SKM-1 (cell line): ENCODE measurements at regions not wholly inside any gene's neighbourhood (a gene's known extent, or its start where the extent isn't known, plus 50 kb on each side); places are given as distances from the start of the nearest gene placed in this dataset.
"Not testable (repeated sequence)": the region's sequence is repeated elsewhere in the genome, so short reads cannot be mapped to it uniquely, and the experiment has no call there.

Source experiments
- DNase-seq: peaks from one replicate; lab custom pipeline; 2025; ENCODE audit not compliant: unreplicated experiment; lab: John Stamatoyannopoulos, UW

DNA sequence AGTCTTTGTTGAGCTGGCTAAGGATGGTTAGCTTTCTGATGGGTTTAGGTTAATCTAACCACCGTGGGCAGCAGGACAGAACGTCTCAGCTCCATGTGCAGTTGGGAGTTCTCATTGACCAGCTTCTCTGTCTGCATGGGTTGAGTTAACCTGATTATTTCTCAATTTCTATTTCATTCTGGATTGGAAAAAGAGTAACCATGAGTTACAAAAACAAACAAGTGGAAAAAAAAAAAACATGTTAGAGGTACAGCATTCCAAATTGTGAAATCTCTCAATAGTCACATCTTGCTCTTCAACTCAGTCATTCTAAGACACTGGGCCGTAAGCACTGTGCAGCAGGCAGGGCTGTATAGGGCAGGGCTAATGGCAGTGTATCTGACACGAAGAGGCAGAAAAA, 343.7 kb upstream of the KLF4 start:
- no peak for DNase-seq

DNA sequence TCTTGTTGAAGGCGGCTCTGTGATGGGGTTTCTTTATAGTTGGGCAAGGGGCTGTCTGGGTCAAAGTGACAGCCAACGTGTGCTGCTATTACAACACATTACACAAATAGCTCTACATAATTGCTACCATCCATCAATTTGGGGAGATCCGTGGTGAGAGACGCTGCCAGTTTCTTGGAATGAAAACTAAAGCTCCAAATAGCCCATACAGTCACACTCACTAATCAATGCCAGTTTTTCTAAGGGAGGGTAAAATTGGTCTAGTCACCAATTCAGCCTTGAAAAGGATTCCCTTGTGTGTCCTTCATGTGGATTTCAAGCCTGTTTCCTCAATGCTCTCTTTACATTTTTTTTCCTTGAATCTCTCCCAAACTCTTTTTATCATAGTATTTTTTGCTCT, 343.3 kb upstream of the KLF4 start:
- DNase-seq = no peak

DNA sequence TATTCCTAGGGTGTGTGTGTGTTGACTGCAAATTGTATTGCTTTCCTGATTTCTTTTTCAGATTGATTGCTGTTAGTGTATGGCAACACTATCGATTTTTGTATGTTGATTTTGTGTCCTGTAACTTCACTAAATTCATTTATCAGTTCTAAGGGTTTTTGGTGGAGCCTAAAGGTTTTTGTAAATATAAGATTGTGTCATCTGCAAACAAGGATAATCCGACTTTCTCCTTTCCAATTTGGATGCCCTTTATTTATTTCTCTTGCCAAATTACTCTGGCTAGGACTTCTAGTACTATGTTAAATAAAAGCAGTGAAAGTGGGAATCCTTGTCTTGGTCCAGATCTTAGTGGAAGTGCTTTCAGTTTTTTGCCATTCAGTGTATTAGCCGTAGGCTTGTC, 340.9 kb upstream of the KLF4 start:
- DNase-seq = no peak

DNA sequence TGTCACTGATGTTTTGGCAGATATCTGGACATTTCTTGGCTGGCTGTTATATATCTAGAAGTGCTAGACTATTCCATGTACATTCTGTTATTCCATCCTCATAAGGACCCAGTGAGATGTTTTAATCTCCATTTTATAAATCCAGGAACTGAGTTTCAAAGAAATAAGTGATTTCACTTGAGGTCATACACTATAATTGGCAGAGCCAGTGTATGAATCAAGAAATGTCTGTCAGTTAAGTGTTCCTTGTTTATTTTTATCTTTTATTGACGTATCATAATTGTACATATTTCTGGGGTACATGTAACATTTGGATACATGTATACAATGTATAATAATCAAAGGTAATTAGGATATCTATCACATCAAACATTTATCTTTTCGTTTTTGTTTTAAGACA, 338.3 kb upstream of the KLF4 start:
- DNase-seq = no peak

DNA sequence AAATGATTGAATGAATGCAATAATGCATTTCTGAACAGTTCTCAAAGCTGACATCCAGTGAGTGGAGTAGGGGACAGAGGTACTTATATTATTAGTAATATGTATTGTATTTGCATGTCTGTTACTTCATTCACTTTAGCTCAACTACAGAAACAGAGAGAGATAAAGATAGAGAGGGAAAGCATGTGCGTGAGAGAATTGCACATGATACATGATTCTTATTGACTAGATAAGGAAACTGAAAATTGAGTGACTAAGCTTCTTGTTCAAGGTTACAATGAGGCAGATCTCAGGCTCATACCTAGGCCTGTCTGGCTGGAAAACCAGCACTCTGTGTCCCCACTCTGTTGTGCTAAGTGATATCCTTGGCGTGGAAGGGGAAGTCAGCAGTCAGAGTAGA, 337.7 kb upstream of the KLF4 start:
- no peak for DNase-seq

DNA sequence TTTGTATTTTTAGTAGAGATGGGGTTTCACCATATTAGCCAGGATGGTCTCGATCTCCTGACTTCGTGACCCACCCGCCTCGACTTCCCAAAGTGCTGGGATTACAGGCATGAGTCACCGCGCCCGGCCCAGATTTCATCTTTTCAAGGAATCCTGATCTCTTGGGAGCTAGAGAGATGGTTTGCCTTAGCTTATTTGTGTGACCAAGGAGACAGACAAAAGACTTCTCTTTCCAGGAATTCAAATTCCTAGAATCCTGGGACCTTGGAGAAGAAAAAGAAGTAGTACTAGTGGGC, 337.1 kb upstream of the KLF4 start:
- not testable (repeated sequence) for DNase-seq

DNA sequence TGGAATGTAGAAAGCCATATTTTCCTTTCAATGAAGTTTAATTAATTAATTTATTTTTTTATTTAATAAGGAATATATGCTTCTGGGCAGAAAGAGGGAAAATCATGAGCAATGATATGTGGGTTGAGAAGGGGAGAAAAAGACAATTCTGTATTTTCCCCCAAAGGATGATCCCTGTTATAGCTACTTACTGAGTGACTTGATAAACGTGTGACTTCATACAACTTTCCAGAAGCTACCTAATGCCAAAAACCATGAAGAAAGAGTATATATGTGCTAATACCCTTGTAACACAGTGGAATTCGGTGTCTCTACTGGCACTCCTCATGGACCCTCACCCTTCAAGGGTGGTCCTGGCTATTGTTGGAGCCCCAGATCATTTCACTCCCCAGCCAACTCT, 335.0 kb upstream of the KLF4 start:
- DNase-seq = no peak

DNA sequence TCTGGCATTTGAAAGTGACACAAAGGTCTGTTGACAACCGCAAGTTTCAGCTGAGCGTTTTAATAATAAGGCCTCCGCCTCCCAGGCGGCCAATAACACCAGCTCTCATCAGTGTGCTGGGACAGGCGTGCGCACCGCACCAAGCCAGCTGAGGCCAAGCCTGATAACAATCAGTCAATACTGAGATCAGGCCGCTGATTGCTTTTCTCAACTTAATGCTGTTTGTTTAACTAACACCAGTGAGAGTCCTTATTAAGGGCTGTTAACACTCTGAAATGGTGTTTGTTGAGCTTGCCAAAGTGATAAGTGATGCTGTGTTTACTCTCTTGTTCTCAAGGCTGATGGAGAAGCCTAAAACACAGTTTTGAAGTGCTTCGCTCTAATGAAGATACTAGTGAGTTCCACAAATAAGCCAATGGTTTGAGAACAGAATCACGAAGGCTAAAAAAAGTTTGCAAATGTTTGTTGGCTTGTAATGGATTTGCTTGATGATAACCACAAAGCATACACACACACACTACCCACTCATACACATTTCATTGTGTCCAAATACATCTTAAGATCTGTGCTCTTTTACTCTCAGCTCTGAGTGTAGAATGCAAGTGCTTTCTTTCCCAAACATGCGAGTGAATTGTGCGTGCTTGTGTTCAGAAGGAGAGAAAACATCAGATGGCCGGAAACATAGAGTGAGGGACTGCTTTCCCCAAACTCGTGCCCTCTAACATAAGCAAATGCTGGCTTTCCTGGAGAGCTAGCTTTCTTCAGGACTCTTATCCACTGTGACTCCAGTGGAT, 330.4 kb upstream of the KLF4 start:
- no peak for DNase-seq

DNA sequence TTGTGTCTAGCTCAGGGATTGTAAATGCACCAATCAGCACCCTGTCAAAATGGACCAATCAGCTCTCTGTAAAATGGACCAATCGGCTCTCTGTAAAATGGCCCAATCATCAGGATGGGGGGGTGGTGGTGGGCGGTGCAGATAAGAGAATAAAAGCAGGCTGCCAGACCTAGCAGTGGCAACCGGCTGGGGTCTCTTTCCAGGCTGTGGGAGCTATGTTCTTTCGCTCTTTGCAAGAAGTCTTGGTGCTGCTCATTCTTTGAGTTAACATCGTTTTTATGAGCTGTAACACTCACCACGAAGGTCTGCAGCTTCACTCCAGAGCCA, 328.9 kb upstream of the KLF4 start:
- DNase-seq = not testable (repeated sequence)

DNA sequence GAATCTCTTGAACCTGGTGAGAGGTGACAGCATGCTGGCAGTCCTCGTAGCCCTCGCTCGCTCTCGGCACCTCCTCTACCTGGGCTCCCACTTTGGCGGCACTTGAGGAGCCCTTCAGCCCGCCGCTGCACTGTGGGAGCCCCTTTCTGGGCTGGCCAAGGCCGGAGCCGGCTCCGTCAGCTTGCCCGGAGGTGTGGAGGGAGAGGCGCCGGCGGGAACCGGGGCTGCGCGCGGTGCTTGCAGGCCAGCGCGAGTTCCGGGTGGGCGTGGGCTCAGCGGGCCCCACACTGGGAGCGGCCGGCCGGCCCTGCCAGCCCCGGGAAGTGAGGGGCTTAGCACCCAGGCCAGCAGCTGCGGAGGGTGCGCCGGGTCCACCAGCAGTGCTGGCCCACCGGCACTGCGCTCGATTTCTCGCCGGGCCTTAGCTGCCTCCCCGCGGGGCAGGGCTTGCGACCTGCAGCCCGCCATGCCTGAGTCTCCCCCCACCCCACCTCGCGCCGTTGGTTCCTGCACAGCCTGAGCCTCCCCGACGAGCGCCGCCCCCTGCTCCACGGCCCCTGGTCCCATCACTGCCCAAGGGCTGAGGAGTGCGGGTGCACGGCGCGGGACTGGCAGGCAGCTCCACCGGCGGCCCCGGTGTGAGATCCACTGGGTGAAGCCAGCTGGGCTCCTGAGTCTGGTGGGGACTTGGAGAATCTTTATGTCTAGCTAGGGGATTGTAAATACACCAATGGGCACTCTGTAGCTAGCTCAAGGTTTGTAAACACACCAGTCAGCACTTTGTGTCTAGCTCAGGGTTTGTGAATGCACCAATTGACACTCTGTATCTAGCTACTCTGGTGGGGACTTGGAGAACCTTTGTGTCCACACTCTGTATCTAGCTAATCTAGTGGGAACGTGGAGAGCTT, 328.3 kb upstream of the KLF4 start:
- DNase-seq = not testable (repeated sequence)

DNA sequence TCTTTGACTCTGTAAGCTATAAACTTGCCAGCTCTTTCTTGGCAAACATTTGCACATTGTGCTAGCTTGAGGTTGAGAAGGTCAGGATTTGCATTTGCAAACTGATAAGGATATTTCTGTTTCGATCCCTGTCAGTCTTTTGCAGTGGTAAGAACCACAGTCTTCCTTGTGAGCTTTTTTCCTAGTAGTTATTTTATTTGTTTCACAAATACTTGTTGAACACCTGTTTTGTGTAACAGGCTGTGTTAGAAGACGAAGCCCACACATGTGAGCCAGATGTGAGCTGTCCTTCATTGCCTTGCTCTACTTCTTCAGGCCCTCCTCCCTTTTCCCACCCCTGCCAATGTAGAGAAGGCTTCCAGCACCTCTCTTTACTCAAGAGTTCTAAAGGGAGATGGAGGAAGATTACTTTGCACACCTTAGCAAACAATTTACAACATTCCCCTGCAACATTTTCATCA, 327.0 kb upstream of the KLF4 start:
- no peak for DNase-seq

DNA sequence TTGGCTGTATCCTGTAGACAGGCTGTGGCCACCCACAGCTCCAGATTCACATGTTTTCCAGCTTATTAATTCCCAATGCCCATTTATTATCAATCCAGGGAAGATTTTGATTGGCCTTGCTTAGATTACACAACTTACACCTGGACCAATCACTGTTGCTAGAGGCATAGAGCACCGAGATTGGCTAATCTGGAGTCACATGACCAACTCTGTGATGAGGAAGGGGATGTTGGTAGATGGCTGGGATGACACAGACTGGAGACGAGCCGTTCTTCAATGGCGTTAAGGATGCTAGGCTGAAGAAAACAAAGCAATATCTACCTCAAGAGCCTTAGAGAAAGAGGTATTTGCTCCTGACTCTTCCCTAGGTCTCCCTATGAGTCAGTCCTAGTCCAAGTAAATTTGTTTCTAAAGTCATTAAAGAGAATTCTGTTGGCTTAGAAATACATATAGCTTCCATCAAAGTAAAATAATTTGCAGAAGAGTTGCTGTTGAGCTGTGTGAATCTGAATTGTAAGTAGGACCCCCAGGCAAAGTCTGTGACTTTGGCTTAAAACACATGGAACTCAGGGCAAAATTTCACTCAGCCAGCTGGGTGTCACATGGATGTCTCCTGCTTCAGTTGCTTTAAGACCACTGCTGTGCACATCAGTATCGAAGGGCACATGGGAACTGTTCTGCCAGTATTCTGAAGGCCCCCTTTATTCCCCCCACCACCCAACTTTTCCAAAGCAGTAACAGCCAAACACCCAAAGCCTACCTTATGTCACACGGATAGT, 326.4 kb upstream of the KLF4 start:
- no peak for DNase-seq

DNA sequence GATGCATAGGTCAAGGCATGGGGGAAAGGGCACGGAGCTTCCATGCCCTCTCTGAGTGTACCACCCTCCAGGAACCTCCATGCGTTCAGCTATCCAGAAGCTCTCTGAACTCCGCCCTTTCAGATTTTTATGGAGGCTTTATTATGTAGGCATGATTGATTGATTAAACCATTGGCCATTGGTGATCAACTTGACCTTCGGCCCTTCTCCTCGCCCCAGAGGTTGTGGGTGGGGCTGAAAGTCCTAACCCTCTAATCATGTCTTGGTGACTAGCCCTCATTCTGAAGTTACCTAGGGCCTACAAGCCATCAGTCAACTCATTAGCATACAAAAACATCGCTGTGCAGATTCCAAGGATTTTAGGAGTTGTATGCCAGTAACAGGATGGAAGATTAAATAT, 323.7 kb upstream of the KLF4 start:
- no peak for DNase-seq

DNA sequence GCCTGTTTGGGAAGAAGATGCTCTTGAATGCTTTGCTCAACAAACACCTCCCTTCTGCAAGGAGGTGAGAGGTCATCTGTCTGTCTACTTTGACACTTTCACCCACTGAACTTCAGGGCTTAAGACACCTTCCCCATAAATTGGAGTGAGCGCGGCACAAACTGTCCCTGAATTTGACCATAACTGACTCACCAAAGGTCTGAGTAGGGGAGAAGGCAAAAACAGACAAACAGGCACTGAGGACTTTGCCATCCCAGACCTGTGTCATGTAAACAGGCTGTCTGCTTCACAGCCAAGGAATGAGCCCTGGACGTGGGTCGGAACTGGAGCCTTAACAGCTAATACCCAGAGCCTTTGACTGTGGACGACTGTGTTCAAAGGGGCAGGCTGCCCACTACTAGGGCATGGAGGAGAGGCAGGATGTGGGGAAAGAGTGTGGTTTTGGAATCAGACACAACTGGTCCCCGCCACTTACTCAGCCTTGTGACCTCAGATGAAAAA, 320.9 kb upstream of the KLF4 start:
- DNase-seq = no peak

DNA sequence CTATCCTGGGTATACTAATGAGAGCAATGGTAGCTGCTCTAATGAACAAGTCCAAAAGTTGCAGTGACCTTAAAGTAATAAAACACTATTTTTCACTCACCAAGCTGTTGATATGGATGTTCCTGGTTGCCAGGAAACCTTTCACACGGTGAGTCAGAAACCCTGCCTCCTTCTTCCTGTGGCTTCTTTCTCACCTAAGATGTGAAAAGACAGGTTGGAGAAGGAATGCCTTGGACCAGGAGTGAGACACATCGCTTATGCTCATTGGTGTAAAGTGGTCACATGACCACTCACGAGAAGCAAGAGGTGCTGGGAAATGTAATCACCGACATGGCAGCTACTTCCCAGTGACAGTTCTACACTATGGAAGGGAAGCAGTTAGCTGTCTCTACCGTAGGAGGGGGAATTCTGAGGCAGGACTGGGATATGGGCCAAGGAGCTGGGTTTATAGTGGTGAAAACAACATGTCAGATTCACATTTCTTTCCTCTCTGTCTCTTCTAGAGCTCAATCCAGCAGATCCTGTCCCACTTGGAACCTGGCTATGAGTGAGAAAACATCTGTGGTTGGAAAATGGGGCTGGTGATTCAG, 320.4 kb upstream of the KLF4 start:
- DNase-seq = no peak

DNA sequence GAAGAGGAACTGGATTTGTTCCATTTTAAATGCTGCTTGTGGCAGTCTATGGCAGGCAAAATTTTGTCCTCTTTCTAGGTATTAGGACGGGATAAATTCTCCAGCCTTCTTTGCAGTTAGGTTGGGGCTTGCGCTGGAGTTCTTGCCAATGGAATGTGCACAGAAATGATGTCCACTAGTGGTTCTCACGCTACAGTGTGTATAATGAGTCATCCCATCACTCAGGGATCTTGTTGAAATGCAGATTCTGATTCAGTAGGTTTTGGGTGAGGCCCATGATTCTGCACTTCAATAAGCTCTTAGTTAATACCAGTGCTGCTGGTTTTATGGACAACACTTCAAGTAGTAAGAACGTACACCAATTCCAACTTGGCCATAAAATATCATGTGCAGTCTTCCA, 317.6 kb upstream of the KLF4 start:
- no peak for DNase-seq

DNA sequence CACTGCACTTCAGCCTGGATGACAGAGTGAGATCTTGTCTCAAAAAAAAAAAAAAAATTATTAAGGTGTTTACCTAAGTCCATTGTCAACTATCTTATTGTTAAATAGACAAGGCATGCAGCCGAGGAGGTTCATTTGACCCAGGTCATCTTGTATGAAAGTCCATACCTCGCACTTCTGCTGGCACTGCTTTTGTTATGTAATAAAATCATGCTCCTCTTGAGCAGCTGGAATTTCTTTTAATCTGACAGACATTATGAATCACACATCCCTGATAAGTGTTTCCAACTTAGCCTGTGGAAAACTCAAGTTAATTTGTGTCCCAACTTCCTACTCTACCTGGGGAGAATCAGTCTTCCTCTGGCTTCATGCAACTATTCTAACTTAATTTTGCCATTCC, 315.6 kb upstream of the KLF4 start:
- no peak for DNase-seq

DNA sequence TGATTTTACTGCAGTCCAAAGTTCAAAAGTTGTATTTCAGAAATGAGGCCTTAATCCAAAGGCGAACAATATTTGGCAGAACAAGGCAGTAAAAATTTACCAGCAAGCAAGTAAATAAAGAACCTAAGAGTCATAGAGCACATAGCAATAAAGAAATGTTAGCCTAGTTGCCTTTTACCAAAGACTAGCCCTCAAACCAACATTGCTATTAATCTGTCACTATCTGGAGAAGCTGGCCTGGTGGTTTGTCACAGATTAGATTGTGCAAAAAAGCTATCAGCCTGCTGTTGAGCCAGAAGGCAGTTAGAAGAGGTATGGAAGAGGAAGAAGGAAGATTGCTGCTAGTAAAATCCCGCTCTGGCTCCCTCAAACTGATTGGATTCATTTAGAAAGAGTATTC, 304.7 kb upstream of the KLF4 start:
- no peak for DNase-seq

DNA sequence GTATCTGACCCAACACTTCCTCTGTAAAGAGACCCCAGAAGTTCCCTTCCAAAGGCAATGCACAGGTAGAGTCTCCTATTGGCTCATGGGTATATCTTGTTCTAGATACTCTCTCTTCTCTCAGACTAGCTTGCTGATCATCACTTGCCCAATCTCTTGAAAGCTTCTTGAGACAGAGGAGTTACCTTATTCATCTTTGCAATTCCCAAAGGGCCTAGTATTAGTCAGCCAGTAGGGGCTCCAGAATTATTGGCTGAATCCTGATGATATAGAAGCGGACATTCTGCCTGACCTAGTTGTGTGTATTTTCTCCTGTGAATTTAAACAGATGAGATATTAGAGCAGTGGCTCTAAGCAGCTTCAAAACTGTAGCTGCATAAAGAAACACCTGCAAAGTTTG, 304.0 kb upstream of the KLF4 start:
- no peak for DNase-seq

DNA sequence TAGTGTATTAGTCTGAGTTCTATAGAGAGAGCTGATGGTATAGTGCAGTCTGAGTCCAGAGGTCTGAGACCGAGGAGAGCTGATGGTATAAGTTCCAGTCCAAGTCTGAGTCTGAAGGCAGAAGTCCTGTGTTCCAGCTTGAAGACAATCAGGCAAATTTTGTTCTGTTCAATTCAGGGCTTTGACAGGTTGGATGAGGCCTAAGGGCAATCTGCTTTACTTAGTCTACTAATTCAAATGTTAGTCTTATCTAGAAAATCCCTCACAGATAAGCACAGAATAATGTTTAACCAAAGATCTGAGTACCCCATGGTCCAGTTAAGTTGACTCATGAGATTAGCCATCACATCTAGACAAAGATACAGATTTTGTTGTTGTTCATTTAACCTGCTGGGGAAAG, 303.0 kb upstream of the KLF4 start:
- DNase-seq = no peak

DNA sequence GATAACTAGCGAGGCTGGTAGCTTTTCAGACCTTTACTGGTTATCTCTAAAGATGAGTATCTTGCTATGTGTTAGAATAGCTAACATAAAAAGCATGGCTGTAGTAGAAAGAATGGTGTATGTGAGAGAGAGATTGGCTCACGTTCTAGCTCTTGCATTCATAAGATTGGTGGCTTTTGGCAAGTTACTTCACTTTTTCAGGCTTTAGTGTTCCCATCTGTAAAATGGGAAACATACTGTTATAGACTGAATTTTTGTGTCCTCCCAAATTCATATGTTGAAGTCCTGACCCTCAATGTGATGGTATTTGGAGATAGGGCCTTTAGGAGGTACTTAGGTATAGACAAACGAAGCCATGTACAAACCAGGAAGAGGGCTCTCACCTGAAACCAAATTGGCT, 302.4 kb upstream of the KLF4 start:
- DNase-seq = no peak
